OCI-LY1 (cell line): ENCODE measurements at regions not wholly inside any gene's neighbourhood (a gene's known extent, or its start where the extent isn't known, plus 50 kb on each side); places are given as distances from the start of the nearest gene placed in this dataset.

ENCODE experiments used
- H2AFZ ChIP-seq: fragments of 200-600 bp; sonication (generic), shearing (Covaris generic); 2 replicates; pipeline ENCODE4 v1.6.0; 2014; ENCODE audit warnings: antibody characterized with exemption, mild to moderate bottlenecking, low read length
- H3F3A ChIP-seq: fragments of 200-600 bp; sonication (generic), shearing (Covaris generic); 2 replicates; pipeline ENCODE4 v1.6.0; 2014; ENCODE audit warnings: mild to moderate bottlenecking, antibody characterized with exemption, low read length, moderate library complexity; ENCODE audit not compliant: insufficient read depth
- H3K27ac ChIP-seq: fragments of 200-600 bp; sonication (generic); 2 replicates; pipeline ENCODE4 v1.5.1; 2014; ENCODE audit warnings: low read length, mixed run types, mild to moderate bottlenecking, low read depth; ENCODE audit not compliant: poor library complexity, severe bottlenecking
- H3K27me3 ChIP-seq: fragments of 200-600 bp; sonication (generic); 2 replicates; pipeline ENCODE4 v1.6.0; 2014; ENCODE audit warnings: antibody characterized with exemption, mild to moderate bottlenecking, low read length, moderate library complexity; ENCODE audit not compliant: insufficient read depth
- H3K36me3 ChIP-seq: fragments of 200-600 bp; sonication (generic); 2 replicates; pipeline ENCODE4 v1.6.1; 2014; ENCODE audit warnings: mild to moderate bottlenecking, antibody characterized with exemption, low read length, moderate library complexity, mixed read lengths; ENCODE audit not compliant: insufficient read depth
- H3K4me1 ChIP-seq: fragments of 200-600 bp; sonication (generic); 2 replicates; pipeline ENCODE4 v1.5.1; 2014; ENCODE audit warnings: mild to moderate bottlenecking, low read length, moderate library complexity; ENCODE audit not compliant: insufficient read depth, severe bottlenecking
- H3K4me2 ChIP-seq: fragments of 200-600 bp; sonication (generic), shearing (Covaris generic); 2 replicates; pipeline ENCODE4 v1.6.1; 2014; ENCODE audit warnings: low read length
- H3K4me3 ChIP-seq: fragments of 200-600 bp; sonication (generic); 2 replicates; pipeline ENCODE4 v1.5.1; 2014; ENCODE audit warnings: low read length, low read depth, mild to moderate bottlenecking, mixed read lengths; ENCODE audit not compliant: poor library complexity, severe bottlenecking
- H3K79me2 ChIP-seq: fragments of 200-600 bp; shearing (Covaris generic); 2 replicates; pipeline ENCODE4 v1.6.1; 2016; ENCODE audit warnings: mixed run types, low read length, mixed read lengths; ENCODE audit not compliant: insufficient read depth
- H3K9ac ChIP-seq: fragments of 200-600 bp; sonication (generic), shearing (Covaris generic); 2 replicates; pipeline ENCODE4 v1.6.1; 2014; ENCODE audit warnings: mild to moderate bottlenecking, low read length, mixed read lengths
- H3K9me2 ChIP-seq: fragments of 200-600 bp; sonication (generic), shearing (Covaris generic); 2 replicates; pipeline ENCODE4 v1.6.1; 2014; ENCODE audit warnings: low read depth, mild to moderate bottlenecking, low read length, mixed read lengths
- H3K9me3 ChIP-seq: fragments of 200-600 bp; shearing (Covaris generic); 2 replicates; pipeline ENCODE4 v1.6.1; 2014; ENCODE audit warnings: low read length, mixed read lengths
- H4K20me1 ChIP-seq: fragments of 200-600 bp; sonication (generic), shearing (Covaris generic); 2 replicates; pipeline ENCODE4 v1.6.0; 2016; ENCODE audit warnings: mild to moderate bottlenecking, low read length; ENCODE audit not compliant: insufficient read depth
- CTCF ChIP-seq: fragments of 200-600 bp; sonication (generic), shearing (Covaris generic); IDR thresholded peaks from 2 replicates; pipeline ENCODE4 v1.5.1; 2017; ENCODE audit warnings: mild to moderate bottlenecking, antibody characterized with exemption, low read length, moderate library complexity, mixed read lengths
- EZH2 ChIP-seq: fragments of 200-600 bp; sonication (generic), shearing (Covaris generic); IDR thresholded peaks from 2 replicates; pipeline ENCODE4 v1.8.0; 2017; ENCODE audit warnings: borderline replicate concordance, mixed run types, mild to moderate bottlenecking, antibody characterized with exemption, low read length, moderate library complexity, mixed read lengths

GRCh38 chr2:57119141-57119540 is 927.5 kb upstream of the VRK2 start:
- H3K79me2 ChIP-seq = no peaks in the 10 kb centered on the region
- H3K4me2 ChIP-seq = no peak overlapping the region
- no peaks in the 10 kb centered on the region for H3F3A ChIP-seq
- no peaks in the 10 kb centered on the region for H3K4me1 ChIP-seq
- no peaks in the 10 kb centered on the region for H4K20me1 ChIP-seq
- TF ChIP-seq EZH2 (no peak), CTCF (no peak)
- no peak overlapping the region for H3K4me3 ChIP-seq
- H3K9ac ChIP-seq = no peak overlapping the region
- no peaks in the 10 kb centered on the region for H3K36me3 ChIP-seq
- no peak overlapping the region for H3K27ac ChIP-seq
- H3K9me2 ChIP-seq = no peaks in the 10 kb centered on the region
- H3K27me3 ChIP-seq = no peaks in the 10 kb centered on the region
- no peaks in the 10 kb centered on the region for H3K9me3 ChIP-seq
- H2AFZ ChIP-seq = no peak overlapping the region

GRCh38 chr2:57126410-57126809 is 920.2 kb upstream of the VRK2 start:
- TF ChIP-seq CTCF (no peak), EZH2 (no peak)
- no peaks in the 10 kb centered on the region for H3K9me3 ChIP-seq
- H3K4me3 ChIP-seq = no peak overlapping the region
- no peaks in the 10 kb centered on the region for H3K79me2 ChIP-seq
- no peaks in the 10 kb centered on the region for H3K27me3 ChIP-seq
- no peaks in the 10 kb centered on the region for H3K36me3 ChIP-seq
- no peaks in the 10 kb centered on the region for H3K9me2 ChIP-seq
- no peaks in the 10 kb centered on the region for H3K4me1 ChIP-seq
- H3K9ac ChIP-seq = no peak overlapping the region
- no peaks in the 10 kb centered on the region for H4K20me1 ChIP-seq
- H2AFZ ChIP-seq = no peak overlapping the region
- H3K4me2 ChIP-seq = no peak overlapping the region
- no peak overlapping the region for H3K27ac ChIP-seq
- H3F3A ChIP-seq = no peaks in the 10 kb centered on the region

GRCh38 chr2:57139179-57139578 is 907.4 kb upstream of the VRK2 start:
- H3K27me3 ChIP-seq = no peaks in the 10 kb centered on the region
- no peaks in the 10 kb centered on the region for H3K36me3 ChIP-seq
- no peaks in the 10 kb centered on the region for H3K79me2 ChIP-seq
- H3K27ac ChIP-seq = no peak overlapping the region
- H3K4me2 ChIP-seq = no peak overlapping the region
- TF ChIP-seq EZH2 (no peak), CTCF (no peak)
- H2AFZ ChIP-seq = no peak overlapping the region
- no peaks in the 10 kb centered on the region for H3K4me1 ChIP-seq
- H3K9ac ChIP-seq = no peak overlapping the region
- no peaks in the 10 kb centered on the region for H3K9me3 ChIP-seq
- no peaks in the 10 kb centered on the region for H3F3A ChIP-seq
- H4K20me1 ChIP-seq = no peaks in the 10 kb centered on the region
- no peaks in the 10 kb centered on the region for H3K9me2 ChIP-seq
- H3K4me3 ChIP-seq = no peak overlapping the region
